ENCODE measurements at regions not wholly inside any gene's neighbourhood (a gene's known extent, or its start where the extent isn't known, plus 50 kb on each side); places are given as distances from the start of the nearest gene placed in this dataset.

- Histone ChIP-seq H3K4me1 (ENCODE audit: control insufficient read depth, extremely low read depth, insufficient read depth, low read length) (no peaks in the 10 kb centered on the region), H3K9ac (ENCODE audit: control insufficient read depth, extremely low read depth, insufficient read depth, low read length) (no peak overlapping the region), H3K4me2 (ENCODE audit: control insufficient read depth, extremely low read depth, insufficient read depth, low read depth, low read length) (no peak overlapping the region), H3K79me2 (ENCODE audit: control insufficient read depth, insufficient read depth, low read length) (no peaks in the 10 kb centered on the region), H2AFZ (ENCODE audit: control insufficient read depth, low read length) (no peak overlapping the region), H3K9me3 (ENCODE audit: control insufficient read depth, low read depth, low read length) (no peaks in the 10 kb centered on the region), H3K27ac (ENCODE audit: control insufficient read depth, insufficient read depth, low read length) (no peak overlapping the region), H3K27me3 (ENCODE audit: control insufficient read depth, extremely low read depth, insufficient read depth, low read length) (no peaks in the 10 kb centered on the region), H4K20me1 (ENCODE audit: control insufficient read depth, extremely low read depth, insufficient read depth, low read length) (no peaks in the 10 kb centered on the region), H3K36me3 (ENCODE audit: control insufficient read depth in 2 of 2, extremely low read depth in 1 of 2, insufficient read depth in 2 of 2, low read length in 2 of 2) (no peaks in the 10 kb centered on the region), H3K4me3 (ENCODE audit: control insufficient read depth in 2 of 3, extremely low read depth in 1 of 3, insufficient read depth in 2 of 3, low read depth in 1 of 3, low read length in 3 of 3) (no peak overlapping the region), H3K9me1 (ENCODE audit: control insufficient read depth, extremely low read depth, insufficient read depth, low read length) (no peaks in the 10 kb centered on the region)
- DNase-seq (ENCODE audit: low read depth, low spot score), result no peak
- FAIRE-seq, result no peak
- dilution Hi-C loops (cut with MboI; ENCODE audit: extremely low pct_ligation_motif_present, low sequenced_read_pairs), result no loop called here
- TF ChIP-seq CTCF (optimal IDR thresholded peaks at IDR 0.05 in 1 of 3, IDR thresholded peaks at IDR 0.05 in 1 of 3, conservative IDR thresholded peaks at IDR 0.05 in 1 of 3; ENCODE audit: extremely low read depth in 1 of 3, insufficient read depth in 2 of 3, low read length in 3 of 3), result no peak
- TF ChIP-seq EZH2 (IDR thresholded peaks at IDR 0.05; ENCODE audit: low read length), result no peak
Measured at GRCh38 chr13:76029088-76029487, 393.0 kb downstream of the LMO7 start.

- no peaks in the 10 kb centered on the region for H3K9me1 ChIP-seq (ENCODE audit: control insufficient read depth, extremely low read depth, insufficient read depth, low read length)
- H3K4me2 ChIP-seq (ENCODE audit: control insufficient read depth, extremely low read depth, insufficient read depth, low read depth, low read length), result no peak overlapping the region
- dilution Hi-C loops (cut with MboI; ENCODE audit: extremely low pct_ligation_motif_present, low sequenced_read_pairs), result no loop called here
- FAIRE-seq, result no peak
- no peaks in the 10 kb centered on the region for H4K20me1 ChIP-seq (ENCODE audit: control insufficient read depth, extremely low read depth, insufficient read depth, low read length)
- peaks cover 10% of the 10 kb centered on the region for H3K4me1 ChIP-seq (ENCODE audit: control insufficient read depth, extremely low read depth, insufficient read depth, low read length)
- no peak overlapping the region for H2AFZ ChIP-seq (ENCODE audit: control insufficient read depth, low read length)
- H3K4me3 ChIP-seq (ENCODE audit: control insufficient read depth in 2 of 3, extremely low read depth in 1 of 3, insufficient read depth in 2 of 3, low read depth in 1 of 3, low read length in 3 of 3), result no peak overlapping the region
- DNase-seq (ENCODE audit: low read depth, low spot score), result no peak
- H3K79me2 ChIP-seq (ENCODE audit: control insufficient read depth, insufficient read depth, low read length), result no peaks in the 10 kb centered on the region
- H3K27me3 ChIP-seq (ENCODE audit: control insufficient read depth, extremely low read depth, insufficient read depth, low read length), result no peaks in the 10 kb centered on the region
- no peak overlapping the region for H3K27ac ChIP-seq (ENCODE audit: control insufficient read depth, insufficient read depth, low read length)
- no peaks in the 10 kb centered on the region for H3K36me3 ChIP-seq (ENCODE audit: control insufficient read depth in 2 of 2, extremely low read depth in 1 of 2, insufficient read depth in 2 of 2, low read length in 2 of 2)
- no peak for TF ChIP-seq EZH2 (IDR thresholded peaks at IDR 0.05; ENCODE audit: low read length)
- TF ChIP-seq CTCF (optimal IDR thresholded peaks at IDR 0.05 in 1 of 3, IDR thresholded peaks at IDR 0.05 in 1 of 3, conservative IDR thresholded peaks at IDR 0.05 in 1 of 3; ENCODE audit: extremely low read depth in 1 of 3, insufficient read depth in 2 of 3, low read length in 3 of 3), result no peak
- H3K9ac ChIP-seq (ENCODE audit: control insufficient read depth, extremely low read depth, insufficient read depth, low read length), result no peak overlapping the region
- H3K9me3 ChIP-seq (ENCODE audit: control insufficient read depth, low read depth, low read length), result no peaks in the 10 kb centered on the region
Measured at GRCh38 chr13:76027131-76027530, 391.0 kb downstream of the LMO7 start.
